Tibial artery (tissue), 4 donors: ENCODE measurements at regions not wholly inside any gene's neighbourhood (a gene's known extent, or its start where the extent isn't known, plus 50 kb on each side); places are given as distances from the start of the nearest gene placed in this dataset.

Experiments
- DNase-seq, 2 donors: peaks; one replicate each; pipeline ENCODE4 v3.0.0-alpha.2; 2019
- H3K27ac ChIP-seq, 2 donors: fragments of 200-600 bp; sonication (generic) in 1 of 2; 1 replicate in 1 of 2; 2 replicates in 1 of 2; pipeline ENCODE4 v1.5.1; 2018 to 2019; ENCODE audit warnings: mild to moderate bottlenecking in 1 of 2
- H3K27me3 ChIP-seq, 2 donors: fragments of 200-600 bp; sonication (generic) in 1 of 2; one replicate each; pipeline versions ENCODE4 v1.5.1 to v1.6.0; 2016 to 2019
- H3K36me3 ChIP-seq, 3 donors: fragments of 200-600 bp; sonication (generic) in 2 of 3; one replicate each; pipeline ENCODE4 v1.5.1; 2016 to 2019; ENCODE audit warnings: mild to moderate bottlenecking in 2 of 3
- H3K4me1 ChIP-seq, 4 donors: fragments of 200-600 bp; sonication (generic) in 2 of 4; 1 replicate in 3 of 4; 2 replicates in 1 of 4; pipeline ENCODE4 v1.5.1; 2016 to 2019
- H3K4me3 ChIP-seq, 2 donors: fragments of 200-600 bp; sonication (generic) in 1 of 2; 1 replicate in 1 of 2; 2 replicates in 1 of 2; pipeline ENCODE4 v1.5.1; 2018 to 2019; ENCODE audit warnings: mild to moderate bottlenecking in 2 of 2
- H3K9me3 ChIP-seq, 3 donors: fragments of 200-600 bp; sonication (generic) in 1 of 3; one replicate each; pipeline ENCODE4 v1.5.1; 2016 to 2019
- CTCF ChIP-seq, 2 experiments: fragments of 200-600 bp in 1 of 2; fragments of 450-650 bp in 1 of 2; IDR thresholded peaks; one replicate each; pipeline ENCODE4 v1.5.1; 2017 to 2019; ENCODE audit warnings: antibody characterized with exemption in 2 of 2, mild to moderate bottlenecking in 1 of 2, moderate library complexity in 1 of 2
- intact Hi-C: fragments of 100-400 bp; cut with DNase I; formaldehyde crosslinking; loops from one replicate; pipeline ENCODE4 v1.15.0; 2023; ENCODE audit warnings: low total_unique reads

- H3K4me1 ChIP-seq, result no peaks in the 10 kb centered on the region
- no peak for DNase-seq
- intact Hi-C loops, result no loop called here
- no peak overlapping the region for H3K4me3 ChIP-seq
- no peaks in the 10 kb centered on the region for H3K36me3 ChIP-seq
- TF ChIP-seq CTCF (IDR thresholded peaks at IDR 0.05), result no peak
- H3K9me3 ChIP-seq, result peaks cover 4 to 28% (median 25%) of the 10 kb centered on the region in 3 donors
- H3K27me3 ChIP-seq, result no peaks in the 10 kb centered on the region
- no peak overlapping the region for H3K27ac ChIP-seq
Observed at GRCh38 chr7:40944981-40945585, 757.8 kb downstream of the INHBA start.

GRCh38 chr7:40937879-40938278 is 765.0 kb downstream of the INHBA start:
- H3K27me3 ChIP-seq, result no peaks in the 10 kb centered on the region
- no peaks in the 10 kb centered on the region for H3K36me3 ChIP-seq
- no peak overlapping the region for H3K27ac ChIP-seq
- intact Hi-C loops, result no loop called here
- no peak for DNase-seq
- no peaks in the 10 kb centered on the region for H3K4me1 ChIP-seq
- no peak for TF ChIP-seq CTCF (IDR thresholded peaks at IDR 0.05)
- peaks cover 0 to 8% (median 0%) of the 10 kb centered on the region in 3 donors for H3K9me3 ChIP-seq
- H3K4me3 ChIP-seq, result no peak overlapping the region

- intact Hi-C loops, result no loop called here
- Histone ChIP-seq H3K36me3 (no peaks in the 10 kb centered on the region), H3K4me1 (no peaks in the 10 kb centered on the region), H3K27me3 (no peaks in the 10 kb centered on the region), H3K27ac (no peak overlapping the region), H3K9me3 (no peaks in the 10 kb centered on the region), H3K4me3 (no peak overlapping the region)
- TF ChIP-seq CTCF (IDR thresholded peaks at IDR 0.05), result no peak
- no peak for DNase-seq
Observed at GRCh38 chr7:40935435-40935834, 767.5 kb downstream of the INHBA start.

GRCh38 chr7:40923626-40924025 is 779.3 kb downstream of the INHBA start:
- no peak for TF ChIP-seq CTCF (IDR thresholded peaks at IDR 0.05)
- intact Hi-C loops, result no loop called here
- Histone ChIP-seq H3K27me3 (no peaks in the 10 kb centered on the region), H3K9me3 (no peaks in the 10 kb centered on the region), H3K4me1 (peaks cover 0 to 8% (median 1%) of the 10 kb centered on the region in 4 donors), H3K36me3 (no peaks in the 10 kb centered on the region), H3K27ac (no peak overlapping the region), H3K4me3 (no peak overlapping the region)
- DNase-seq, result no peak

- Histone ChIP-seq H3K36me3 (no peaks in the 10 kb centered on the region), H3K27me3 (no peaks in the 10 kb centered on the region), H3K9me3 (no peaks in the 10 kb centered on the region), H3K4me1 (peaks cover 0 to 15% (median 1%) of the 10 kb centered on the region in 4 donors), H3K27ac (no peak overlapping the region), H3K4me3 (no peak overlapping the region)
- intact Hi-C loops, result no loop called here
- TF ChIP-seq CTCF (IDR thresholded peaks at IDR 0.05), result no peak
- no peak for DNase-seq
Observed at GRCh38 chr7:40922316-40922670, 780.6 kb downstream of the INHBA start.
